ENCODE measurements at regions not wholly inside any gene's neighbourhood (a gene's known extent, or its start where the extent isn't known, plus 50 kb on each side); places are given as distances from the start of the nearest gene placed in this dataset.

- TF ChIP-seq CTCF (IDR thresholded peaks at IDR 0.05; ENCODE audit: low read depth, low read length, poor library complexity, severe bottlenecking): no peak
- no peak for TF ChIP-seq EZH2phosphoT487 (IDR thresholded peaks at IDR 0.05; ENCODE audit: borderline replicate concordance, low read length)
Observed at GRCh38 chr14:96683562-96684289, 113.5 kb upstream of the VRK1 start.
